Suprapubic skin (tissue), 4 donors: ENCODE measurements at regions not wholly inside any gene's neighbourhood (a gene's known extent, or its start where the extent isn't known, plus 50 kb on each side); places are given as distances from the start of the nearest gene placed in this dataset.

ENCODE experiments used
- DNase-seq, 2 donors: peaks; one replicate each; pipeline ENCODE4 v3.0.0-alpha.2; 2019; ENCODE audit warnings: low spot score in 2 of 2
- H3K27ac ChIP-seq: fragments of 200-600 bp; sonication (generic); one replicate; pipeline ENCODE4 v1.5.1; 2019
- H3K27me3 ChIP-seq: fragments of 200-600 bp; sonication (generic); one replicate; pipeline ENCODE4 v1.5.1; 2019
- H3K36me3 ChIP-seq: fragments of 200-600 bp; sonication (generic); one replicate; pipeline ENCODE4 v1.5.1; 2019
- H3K4me1 ChIP-seq: fragments of 200-600 bp; sonication (generic); one replicate; pipeline ENCODE4 v1.5.1; 2019
- H3K4me3 ChIP-seq: fragments of 200-600 bp; sonication (generic); one replicate; pipeline ENCODE4 v1.5.1; 2019; ENCODE audit warnings: mild to moderate bottlenecking
- H3K9me3 ChIP-seq: fragments of 200-600 bp; sonication (generic); one replicate; pipeline ENCODE4 v1.5.1; 2019
- CTCF ChIP-seq, 2 donors: fragments of 200-600 bp in 1 of 2; fragments of 450-650 bp in 1 of 2; sonication (generic) in 1 of 2; IDR thresholded peaks; one replicate each; pipeline ENCODE4 v1.5.1; 2016 to 2019; ENCODE audit warnings: antibody characterized with exemption in 2 of 2, mild to moderate bottlenecking in 1 of 2, moderate library complexity in 1 of 2
- EP300 ChIP-seq: sonication (generic); formaldehyde crosslinking; IDR thresholded peaks from one replicate; pipeline ENCODE4 v1.6.1; 2017; ENCODE audit warnings: antibody characterized with exemption
- POLR2A ChIP-seq, 2 donors: fragments of 450-650 bp; IDR thresholded peaks; one replicate each; pipeline ENCODE4 v1.6.1; 2017; ENCODE audit warnings: antibody characterized with exemption in 2 of 2, mild to moderate bottlenecking in 2 of 2, moderate library complexity in 2 of 2
- POLR2AphosphoS5 ChIP-seq, 3 donors: sonication (generic); formaldehyde crosslinking; IDR thresholded peaks; one replicate each; pipeline ENCODE4 v1.6.1; 2017; ENCODE audit warnings: antibody characterized with exemption in 3 of 3
- WGBS: methylation state at CpG from one replicate; pipeline ENCODE4 v1.1.5; 2018; 5-methylcytosine and 5-hydroxymethylcytosine counted together

GRCh38 chr5:135671052-135671705, 92.4 kb upstream of the CXCL14 start:
- no peak for DNase-seq
- TF ChIP-seq POLR2AphosphoS5 (IDR thresholded peaks at IDR 0.05), result no peak
- H3K4me3 ChIP-seq, result no peak overlapping the region
- H3K27me3 ChIP-seq, result no peaks in the 10 kb centered on the region
- H3K4me1 ChIP-seq, result peaks cover 6% of the 10 kb centered on the region
- no peaks in the 10 kb centered on the region for H3K36me3 ChIP-seq
- 41% methylated on average over 5 of the region's 5 CpGs for WGBS
- no peaks in the 10 kb centered on the region for H3K9me3 ChIP-seq
- H3K27ac ChIP-seq, result no peak overlapping the region

- no peaks in the 10 kb centered on the region for H3K27me3 ChIP-seq
- H3K4me3 ChIP-seq, result no peak overlapping the region
- H3K27ac ChIP-seq, result no peak overlapping the region
- H3K9me3 ChIP-seq, result no peaks in the 10 kb centered on the region
- H3K36me3 ChIP-seq, result no peaks in the 10 kb centered on the region
- WGBS, result 59% methylated on average over 6 of the region's 6 CpGs
- no peak for DNase-seq
- H3K4me1 ChIP-seq, result peaks cover 6% of the 10 kb centered on the region
- TF ChIP-seq CTCF (IDR thresholded peaks at IDR 0.05) (no peak), POLR2A (IDR thresholded peaks at IDR 0.05) (no peak), POLR2AphosphoS5 (IDR thresholded peaks at IDR 0.05) (no peak), EP300 (no peak)
These were observed 91.8 kb upstream of the CXCL14 start for GRCh38 chr5:135670588-135670987.

- Histone ChIP-seq H3K27me3 (no peaks in the 10 kb centered on the region), H3K9me3 (no peaks in the 10 kb centered on the region), H3K27ac (no peak overlapping the region), H3K36me3 (no peaks in the 10 kb centered on the region), H3K4me3 (no peak overlapping the region), H3K4me1 (peaks cover 6% of the 10 kb centered on the region)
- TF ChIP-seq CTCF (IDR thresholded peaks at IDR 0.05) (no peak), POLR2A (IDR thresholded peaks at IDR 0.05) (no peak), EP300 (no peak), POLR2AphosphoS5 (IDR thresholded peaks at IDR 0.05) (no peak)
- 75% methylated on average over 2 of the region's 2 CpGs for WGBS
- DNase-seq, result no peak
These were observed 90.6 kb upstream of the CXCL14 start for GRCh38 chr5:135669416-135669815.

GRCh38 chr5:135667673-135668072, 88.9 kb upstream of the CXCL14 start:
- Histone ChIP-seq H3K36me3 (no peaks in the 10 kb centered on the region), H3K27ac (no peak overlapping the region), H3K4me3 (no peak overlapping the region), H3K9me3 (no peaks in the 10 kb centered on the region), H3K27me3 (no peaks in the 10 kb centered on the region), H3K4me1 (peaks cover 16% of the 10 kb centered on the region)
- DNase-seq, result no peak
- TF ChIP-seq POLR2A (IDR thresholded peaks at IDR 0.05) (no peak), POLR2AphosphoS5 (IDR thresholded peaks at IDR 0.05) (no peak), EP300 (no peak), CTCF (IDR thresholded peaks at IDR 0.05) (no peak)
- WGBS, result 64% methylated on average over 2 of the region's 2 CpGs

GRCh38 chr5:135667204-135667603, 88.4 kb upstream of the CXCL14 start:
- Histone ChIP-seq H3K4me3 (no peak overlapping the region), H3K27ac (no peak overlapping the region), H3K36me3 (no peaks in the 10 kb centered on the region), H3K27me3 (no peaks in the 10 kb centered on the region), H3K4me1 (peaks cover 21% of the 10 kb centered on the region), H3K9me3 (no peaks in the 10 kb centered on the region)
- DNase-seq, result no peak
- WGBS, result 81% methylated on average over 3 of the region's 3 CpGs
- no peak for TF ChIP-seq POLR2A (IDR thresholded peaks at IDR 0.05)
- TF ChIP-seq POLR2AphosphoS5 (IDR thresholded peaks at IDR 0.05), result no peak
- TF ChIP-seq CTCF (IDR thresholded peaks at IDR 0.05), result no peak
- TF ChIP-seq EP300, result no peak

GRCh38 chr5:135662683-135663082, 83.9 kb upstream of the CXCL14 start:
- Histone ChIP-seq H3K27me3 (no peaks in the 10 kb centered on the region), H3K27ac (peak overlapping the region; percentile 8), H3K4me3 (no peak overlapping the region), H3K9me3 (no peaks in the 10 kb centered on the region), H3K4me1 (peaks cover 35% of the 10 kb centered on the region), H3K36me3 (no peaks in the 10 kb centered on the region)
- WGBS, result 74% methylated on average over 3 of the region's 3 CpGs
- no peak for TF ChIP-seq POLR2AphosphoS5 (IDR thresholded peaks at IDR 0.05)
- TF ChIP-seq EP300, result no peak
- no peak for TF ChIP-seq CTCF (IDR thresholded peaks at IDR 0.05)
- no peak for DNase-seq
